ENCODE measurements at regions not wholly inside any gene's neighbourhood (a gene's known extent, or its start where the extent isn't known, plus 50 kb on each side); places are given as distances from the start of the nearest gene placed in this dataset.

- no peak for DNase-seq (ENCODE audit: extremely low read depth, low read depth, low spot score)
Observed at GRCh38 chrX:155694649-155695048, 81.9 kb upstream of the TMLHE start.

DNA sequence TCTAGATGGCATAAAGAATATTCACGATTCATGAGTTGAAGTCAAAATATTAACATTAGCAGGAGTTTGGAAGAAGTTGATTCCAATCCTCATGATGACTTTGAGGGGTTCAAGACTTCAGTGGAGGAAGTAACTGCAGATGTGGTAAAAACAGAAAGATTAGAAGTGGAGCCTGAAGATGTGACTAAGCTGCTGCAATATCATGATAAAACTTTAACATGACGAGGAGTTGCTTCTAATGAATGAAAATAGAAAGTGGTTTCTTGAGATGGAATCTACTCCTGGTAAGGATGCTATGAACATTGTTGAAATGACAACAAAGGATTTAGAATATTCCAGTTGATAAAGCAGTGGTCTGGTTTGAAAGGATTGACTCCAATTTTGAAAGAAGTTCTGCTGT lies 70.1 kb upstream of the TMLHE start:
- DNase-seq (ENCODE audit: extremely low read depth, low read depth, low spot score), result no peak

DNA sequence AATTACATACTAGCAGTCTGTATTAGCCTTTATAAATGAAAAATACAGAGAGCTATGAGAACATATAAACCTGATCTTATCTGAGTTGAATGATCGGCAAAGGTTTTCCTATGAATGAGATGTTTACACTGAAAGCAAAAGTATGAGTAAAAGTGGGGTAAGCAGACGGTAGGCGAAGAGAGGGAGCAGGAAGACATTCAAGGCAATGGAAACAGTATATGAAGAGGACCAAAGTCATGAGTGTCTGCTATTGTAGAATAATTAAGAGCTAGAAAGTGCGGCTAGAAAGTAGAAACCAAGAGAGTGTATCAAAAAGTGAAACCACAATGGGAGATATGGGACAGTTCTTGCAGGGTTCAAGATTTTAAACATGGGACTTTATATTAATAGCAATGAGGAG lies 67.0 kb upstream of the TMLHE start:
- DNase-seq (ENCODE audit: extremely low read depth, low read depth, low spot score), result no peak

GRCh38 chrX:155673338-155673737 lies 60.6 kb upstream of the TMLHE start:
- no peak for DNase-seq (ENCODE audit: extremely low read depth, low read depth, low spot score)

GRCh38 chrX:155666741-155667140 lies 54.0 kb upstream of the TMLHE start:
- DNase-seq (ENCODE audit: extremely low read depth, low read depth, low spot score), result no peak
